B cell (primary cell): ENCODE measurements at regions not wholly inside any gene's neighbourhood (a gene's known extent, or its start where the extent isn't known, plus 50 kb on each side); places are given as distances from the start of the nearest gene placed in this dataset.

Experiments
- ATAC-seq: fragments of 200-7000 bp; cut with Tn5 transposase; one replicate; pipeline ENCODE4 v1.10.0; 2021; ENCODE audit warnings: low read depth, mild to moderate bottlenecking, moderate number of reproducible peaks, moderate library complexity
- CTCF ChIA-PET: fragments of 350-600 bp; sonication (Branson Sonifier 250); formaldehyde crosslinking; loops from one replicate; lab custom pipeline; 2021; ENCODE audit warnings: antibody characterized with exemption, inconsistent platforms; lab: Charles Lee
- POLR2A ChIA-PET: fragments of 350-600 bp; sonication (Branson Sonifier 250); formaldehyde crosslinking; loops from one replicate; lab custom pipeline; 2021; ENCODE audit warnings: antibody characterized with exemption; lab: Charles Lee
- DNase-seq: peaks from one replicate; pipeline ENCODE4 v3.0.0; 2013
- H2AFZ ChIP-seq: 2 replicates; pipeline ENCODE4 v1.6.1; 2012; ENCODE audit warnings: mild to moderate bottlenecking, low read depth, low read length; ENCODE audit not compliant: insufficient read depth, poor library complexity, severe bottlenecking
- H3K27ac ChIP-seq, 2 donors: 1 replicate in 1 of 2; 2 replicates in 1 of 2; pipeline ENCODE4 v1.5.1; 2012 to 2013; ENCODE audit warnings: low read length in 2 of 2, mild to moderate bottlenecking in 2 of 2, moderate library complexity in 1 of 2
- H3K27me3 ChIP-seq, 4 experiments: fragments of 200-600 bp in 1 of 4; sonication (generic) in 1 of 4; replicated peaks in 1 of 4; 1 replicate in 2 of 4; 2 replicates in 2 of 4; pipeline versions ENCODE4 v1.6.1 to v1.7.0; 2013 to 2016; ENCODE audit warnings: low read length in 3 of 4, mild to moderate bottlenecking in 2 of 4, mixed read lengths in 1 of 4, moderate library complexity in 1 of 4; ENCODE audit not compliant: insufficient read depth in 4 of 4, control insufficient read depth in 3 of 4; ENCODE audit errors: control extremely low read depth in 1 of 4
- H3K36me3 ChIP-seq, 2 experiments: replicated peaks in 1 of 2; 1 replicate in 1 of 2; 2 replicates in 1 of 2; pipeline versions ENCODE4 v1.6.1 to v1.7.1; 2013; ENCODE audit warnings: low read length in 1 of 2; ENCODE audit not compliant: insufficient read depth in 2 of 2, control insufficient read depth in 1 of 2; ENCODE audit errors: control extremely low read depth in 1 of 2, extremely low read depth in 1 of 2
- H3K4me1 ChIP-seq, 2 donors: fragments of 200-600 bp in 1 of 2; sonication (generic) in 1 of 2; 1 replicate in 1 of 2; 2 replicates in 1 of 2; pipeline versions ENCODE4 v1.5.1 to v1.6.1; 2013 to 2017; ENCODE audit warnings: low read length in 2 of 2; ENCODE audit not compliant: control insufficient read depth in 2 of 2, insufficient read depth in 2 of 2
- H3K4me2 ChIP-seq: replicated peaks from 2 replicates; pipeline ENCODE3; 2012; ENCODE audit warnings: mild to moderate bottlenecking, low read depth, low read length; ENCODE audit not compliant: poor library complexity, severe bottlenecking
- H3K4me3 ChIP-seq, 5 experiments: fragments of 200-600 bp in 1 of 5; sonication (generic) in 1 of 5; 1 replicate in 3 of 5; 2 replicates in 2 of 5; pipeline versions ENCODE4 v1.5.1 to v1.7.0; 2011 to 2016; ENCODE audit warnings: low read length in 4 of 5, mild to moderate bottlenecking in 4 of 5, low read depth in 2 of 5, control low read depth in 1 of 5, moderate library complexity in 1 of 5; ENCODE audit not compliant: insufficient read depth in 1 of 5; ENCODE audit errors: control extremely low read depth in 1 of 5, extremely low read depth in 1 of 5
- H3K79me2 ChIP-seq: fragments of 200-600 bp; sonication (generic); one replicate; pipeline ENCODE4 v1.6.0; 2016; ENCODE audit warnings: low read length; ENCODE audit not compliant: control insufficient read depth, insufficient read depth
- H3K9ac ChIP-seq: fragments of 200-600 bp; sonication (generic); 2 replicates; pipeline ENCODE4 v1.6.1; 2017; ENCODE audit warnings: mild to moderate bottlenecking, low read length, moderate library complexity
- H3K9me3 ChIP-seq, 3 donors: one replicate each; pipeline versions ENCODE4 v1.6.1 to v1.7.1; 2013; ENCODE audit warnings: low read length in 2 of 3; ENCODE audit not compliant: control insufficient read depth in 2 of 3, insufficient read depth in 1 of 3; ENCODE audit errors: control extremely low read depth in 1 of 3
- H4K20me1 ChIP-seq: 2 replicates; pipeline ENCODE4 v1.6.0; 2012; ENCODE audit warnings: mild to moderate bottlenecking, low read length; ENCODE audit not compliant: insufficient read depth, control insufficient read depth, poor library complexity, severe bottlenecking
- H3K27ac Mint-ChIP-seq: one replicate; pipeline ENCODE4 v1.8.0; 2021; ENCODE audit warnings: mixed read lengths
- H3K27me3 Mint-ChIP-seq: one replicate; pipeline ENCODE4 v1.8.0; 2021; ENCODE audit warnings: mixed read lengths
- H3K4me1 Mint-ChIP-seq: one replicate; pipeline ENCODE4 v1.8.0; 2021; ENCODE audit warnings: mixed read lengths
- H3K4me3 Mint-ChIP-seq: one replicate; pipeline ENCODE4 v1.8.0; 2021; ENCODE audit warnings: mixed read lengths
- H3K9me3 Mint-ChIP-seq: one replicate; pipeline ENCODE4 v1.8.0; 2022; ENCODE audit warnings: mixed read lengths; ENCODE audit not compliant: insufficient read depth
- EZH2 ChIP-seq: IDR thresholded peaks from 2 replicates; pipeline ENCODE4 v1.6.1; 2012; ENCODE audit warnings: borderline replicate concordance, low read depth, mild to moderate bottlenecking, moderate library complexity, low read length; ENCODE audit not compliant: insufficient read depth, poor library complexity, severe bottlenecking
- WGBS: methylation state at CpG from one replicate; pipeline ENCODE4 v1.1.5; 2013; ENCODE audit warnings: missing lambda C conversion rate; ENCODE audit not compliant: insufficient coverage; 5-methylcytosine and 5-hydroxymethylcytosine counted together
- intact Hi-C: fragments of 100-400 bp; cut with micrococcal nuclease; formaldehyde crosslinking; loops from one replicate; pipeline ENCODE4 v1.10.0; 2022
- TF ChIP-seq, protein P1 (sequence below): fragments of 200-600 bp; IDR thresholded peaks from one replicate; pipeline ENCODE4 v1.8.0; 2022; ENCODE audit warnings: antibody characterized with exemption, mild to moderate bottlenecking

DNA sequence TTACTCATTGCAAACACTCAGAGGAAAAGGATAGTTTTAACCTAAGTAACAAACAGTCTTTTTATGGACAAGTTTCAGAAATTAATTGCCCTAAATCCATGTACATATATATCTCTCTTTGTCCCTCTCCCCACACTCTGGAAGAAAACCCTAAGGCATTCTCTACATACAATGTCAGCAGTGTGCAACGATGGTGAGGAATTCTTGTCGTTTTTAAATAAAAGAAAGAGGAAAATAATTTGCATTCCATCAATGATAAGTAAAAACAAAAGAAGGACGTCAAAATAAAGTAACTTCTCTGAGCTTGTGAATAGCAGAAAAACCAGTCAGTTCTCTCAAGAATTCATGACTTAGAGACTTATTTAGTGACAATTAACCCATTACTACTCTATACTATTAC, 550.5 kb upstream of the DIPK2B start:
- Histone ChIP-seq H3K4me2 (no peak overlapping the region), H2AFZ (no peak overlapping the region), H3K79me2 (peaks cover 52% of the 10 kb centered on the region), H3K27me3 (no peaks in the 10 kb centered on the region), H3K9ac (no peak overlapping the region), H3K27ac (no peak overlapping the region), H3K4me3 (no peak overlapping the region), H4K20me1 (no peaks in the 10 kb centered on the region), H3K9me3 (no peaks in the 10 kb centered on the region), H3K4me1 (peaks cover 34 to 41% of the 10 kb centered on the region in 2 donors), H3K36me3 (peaks cover 1 to 6% of the 10 kb centered on the region in 2 experiments)
- intact Hi-C loops = no loop called here
- no peaks in the 10 kb centered on the region for H3K9me3 Mint-ChIP-seq
- WGBS = no CpG with 5 or more reads among the region's 3 CpGs
- ChIA-PET CTCF (interaction anchor here (1.6 kb wide), 1 partner anchor 236 kb away, joined by 4 read pairs; no protein-coding TSS in a partner anchor), POLR2A (no interaction called here)
- TF ChIP-seq EZH2 = no peak
- TF ChIP-seq, protein P1, sequence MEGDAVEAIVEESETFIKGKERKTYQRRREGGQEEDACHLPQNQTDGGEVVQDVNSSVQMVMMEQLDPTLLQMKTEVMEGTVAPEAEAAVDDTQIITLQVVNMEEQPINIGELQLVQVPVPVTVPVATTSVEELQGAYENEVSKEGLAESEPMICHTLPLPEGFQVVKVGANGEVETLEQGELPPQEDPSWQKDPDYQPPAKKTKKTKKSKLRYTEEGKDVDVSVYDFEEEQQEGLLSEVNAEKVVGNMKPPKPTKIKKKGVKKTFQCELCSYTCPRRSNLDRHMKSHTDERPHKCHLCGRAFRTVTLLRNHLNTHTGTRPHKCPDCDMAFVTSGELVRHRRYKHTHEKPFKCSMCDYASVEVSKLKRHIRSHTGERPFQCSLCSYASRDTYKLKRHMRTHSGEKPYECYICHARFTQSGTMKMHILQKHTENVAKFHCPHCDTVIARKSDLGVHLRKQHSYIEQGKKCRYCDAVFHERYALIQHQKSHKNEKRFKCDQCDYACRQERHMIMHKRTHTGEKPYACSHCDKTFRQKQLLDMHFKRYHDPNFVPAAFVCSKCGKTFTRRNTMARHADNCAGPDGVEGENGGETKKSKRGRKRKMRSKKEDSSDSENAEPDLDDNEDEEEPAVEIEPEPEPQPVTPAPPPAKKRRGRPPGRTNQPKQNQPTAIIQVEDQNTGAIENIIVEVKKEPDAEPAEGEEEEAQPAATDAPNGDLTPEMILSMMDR = no peak
- no peak overlapping the region for H3K27ac Mint-ChIP-seq
- no peak overlapping the region for H3K4me3 Mint-ChIP-seq
- ATAC-seq = no peak
- no peaks in the 10 kb centered on the region for H3K27me3 Mint-ChIP-seq
- no peak for DNase-seq
- H3K4me1 Mint-ChIP-seq = peaks cover 32% of the 10 kb centered on the region

DNA sequence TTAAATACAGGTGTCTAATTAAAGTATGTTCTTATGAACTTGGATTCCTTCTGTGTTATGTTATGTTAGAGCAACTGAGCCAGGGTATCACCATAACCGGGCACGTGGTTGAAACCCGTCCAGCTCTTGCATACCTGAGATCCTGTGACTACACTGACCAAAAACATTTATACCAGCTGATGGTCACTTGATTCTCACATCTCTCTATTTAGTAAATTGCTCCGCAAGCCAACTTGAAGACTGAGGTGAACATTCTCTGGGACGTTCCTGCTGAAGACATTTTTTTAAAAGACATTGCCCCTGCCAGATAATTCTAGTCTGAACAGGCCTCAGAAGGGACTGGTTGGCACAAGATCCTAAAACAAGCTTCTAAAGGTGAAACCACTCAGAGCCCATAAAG, 550.0 kb upstream of the DIPK2B start:
- no peak for TF ChIP-seq EZH2
- TF ChIP-seq, protein P1 = no peak
- Mint-ChIP-seq H3K27ac (no peak overlapping the region), H3K9me3 (no peaks in the 10 kb centered on the region), H3K4me1 (peaks cover 27% of the 10 kb centered on the region), H3K4me3 (no peak overlapping the region), H3K27me3 (no peaks in the 10 kb centered on the region)
- no peak overlapping the region for H3K27ac ChIP-seq
- H4K20me1 ChIP-seq = no peaks in the 10 kb centered on the region
- no peak for DNase-seq
- H2AFZ ChIP-seq = no peak overlapping the region
- H3K9me3 ChIP-seq = no peaks in the 10 kb centered on the region
- intact Hi-C loops = no loop called here
- peaks cover 1 to 11% of the 10 kb centered on the region in 2 experiments for H3K36me3 ChIP-seq
- CTCF ChIA-PET = interaction anchor here (1.6 kb wide), 1 partner anchor 235 kb away, joined by 4 read pairs; no protein-coding TSS in a partner anchor
- no CpG with 5 or more reads among the region's 5 CpGs for WGBS
- H3K27me3 ChIP-seq = no peaks in the 10 kb centered on the region
- H3K4me3 ChIP-seq = no peak overlapping the region
- H3K79me2 ChIP-seq = peaks cover 47% of the 10 kb centered on the region
- ATAC-seq = no peak
- POLR2A ChIA-PET = no interaction called here
- H3K9ac ChIP-seq = no peak overlapping the region
- no peak overlapping the region for H3K4me2 ChIP-seq
- peaks cover 29 to 36% of the 10 kb centered on the region in 2 donors for H3K4me1 ChIP-seq
